ENCODE measurements at regions not wholly inside any gene's neighbourhood (a gene's known extent, or its start where the extent isn't known, plus 50 kb on each side); places are given as distances from the start of the nearest gene placed in this dataset.

- peak overlapping the region; percentile 70 for H3K27ac ChIP-seq (ENCODE audit: low read depth, low read length, poor library complexity, severe bottlenecking)
Measured at GRCh38 chr3:1969281-1969680, 129.4 kb upstream of the CNTN4 start.

GRCh38 chr3:1971780-1972179 lies 126.9 kb upstream of the CNTN4 start:
- TF ChIP-seq EZH2 (IDR thresholded peaks at IDR 0.05; ENCODE audit: borderline replicate concordance, low read depth, low read length, poor library complexity, severe bottlenecking): no peak
- no peak for DNase-seq (ENCODE audit: low spot score)
- intact Hi-C loops (cut with micrococcal nuclease; ENCODE audit: unreplicated experiment): no loop called here
- Histone ChIP-seq H3K4me3 (ENCODE audit: low read depth, low read length, poor library complexity, severe bottlenecking) (no peak overlapping the region), H3K4me1 (ENCODE audit: insufficient read depth, low read length, poor library complexity, severe bottlenecking) (peaks cover 23% of the 10 kb centered on the region), H3K36me3 (ENCODE audit: insufficient read depth, low read length, poor library complexity, severe bottlenecking) (no peaks in the 10 kb centered on the region), H3K27ac (ENCODE audit: low read depth, low read length, poor library complexity, severe bottlenecking) (no peak overlapping the region), H3K9me3 (ENCODE audit: low read depth, low read length, poor library complexity, severe bottlenecking) (no peaks in the 10 kb centered on the region), H3K27me3 (replicated peaks; ENCODE audit: insufficient read depth, low read depth, low read length, poor library complexity) (no peaks in the 10 kb centered on the region)
- no TSS peak for BruUV-seq (replicated peaks)
- ChIA-PET POLR2A (ENCODE audit: low non-redundant PET) (no interaction called here), CTCF (no interaction called here)

More at GRCh38 chr3:1969281-1969680, 129.4 kb upstream of the CNTN4 start:
- POLR2A ChIA-PET (ENCODE audit: low non-redundant PET): interaction anchor here (0.6 to 0.7 kb wide), 2 partner anchors 92 to 346 kb away, joined by 3 to 7 read pairs; no protein-coding TSS in a partner anchor
- Histone ChIP-seq H3K4me1 (ENCODE audit: insufficient read depth, low read length, poor library complexity, severe bottlenecking) (peaks cover 26% of the 10 kb centered on the region), H3K36me3 (ENCODE audit: insufficient read depth, low read length, poor library complexity, severe bottlenecking) (no peaks in the 10 kb centered on the region), H3K9me3 (ENCODE audit: low read depth, low read length, poor library complexity, severe bottlenecking) (no peaks in the 10 kb centered on the region), H3K4me3 (ENCODE audit: low read depth, low read length, poor library complexity, severe bottlenecking) (no peak overlapping the region), H3K27me3 (replicated peaks; ENCODE audit: insufficient read depth, low read depth, low read length, poor library complexity) (no peaks in the 10 kb centered on the region)
- DNase-seq (ENCODE audit: low spot score): peak; percentile 54
- BruUV-seq (replicated peaks): no TSS peak
- CTCF ChIA-PET: no interaction called here
- TF ChIP-seq EZH2 (IDR thresholded peaks at IDR 0.05; ENCODE audit: borderline replicate concordance, low read depth, low read length, poor library complexity, severe bottlenecking) (no peak), CTCF (conservative IDR thresholded peaks at IDR 0.05; ENCODE audit: low read depth, low read length) (no peak)
- intact Hi-C loops (cut with micrococcal nuclease; ENCODE audit: unreplicated experiment): loop anchor here (1.0 kb wide), 1 partner anchor 11 kb away; no protein-coding TSS in a partner anchor

- Histone ChIP-seq H3K27me3 (replicated peaks; ENCODE audit: insufficient read depth, low read depth, low read length, poor library complexity) (no peaks in the 10 kb centered on the region), H3K4me3 (ENCODE audit: low read depth, low read length, poor library complexity, severe bottlenecking) (no peak overlapping the region), H3K9me3 (ENCODE audit: low read depth, low read length, poor library complexity, severe bottlenecking) (peaks cover 17% of the 10 kb centered on the region), H3K36me3 (ENCODE audit: insufficient read depth, low read length, poor library complexity, severe bottlenecking) (no peaks in the 10 kb centered on the region), H3K27ac (ENCODE audit: low read depth, low read length, poor library complexity, severe bottlenecking) (peak overlapping the region; percentile 75), H3K4me1 (ENCODE audit: insufficient read depth, low read length, poor library complexity, severe bottlenecking) (no peaks in the 10 kb centered on the region)
- CTCF ChIA-PET: no interaction called here
- DNase-seq (ENCODE audit: low spot score): peak; percentile 69
- intact Hi-C loops (cut with micrococcal nuclease; ENCODE audit: unreplicated experiment): loop anchor here (1.0 to 10.0 kb wide), 5 partner anchors 11 to 1035 kb away; no protein-coding TSS in a partner anchor
- BruUV-seq (replicated peaks): no TSS peak
- TF ChIP-seq EZH2 (IDR thresholded peaks at IDR 0.05; ENCODE audit: borderline replicate concordance, low read depth, low read length, poor library complexity, severe bottlenecking) (no peak), CTCF (conservative IDR thresholded peaks at IDR 0.05; ENCODE audit: low read depth, low read length) (no peak)
- POLR2A ChIA-PET (ENCODE audit: low non-redundant PET): no interaction called here
Measured at GRCh38 chr3:1979961-1980615, 118.6 kb upstream of the CNTN4 start.

GRCh38 chr3:1987980-1988379 lies 110.7 kb upstream of the CNTN4 start:
- no peaks in the 10 kb centered on the region for H3K36me3 ChIP-seq (ENCODE audit: insufficient read depth, low read length, poor library complexity, severe bottlenecking)
- CTCF ChIA-PET: no interaction called here
- DNase-seq (ENCODE audit: low spot score): no peak
- H3K9me3 ChIP-seq (ENCODE audit: low read depth, low read length, poor library complexity, severe bottlenecking): no peaks in the 10 kb centered on the region
- intact Hi-C loops (cut with micrococcal nuclease; ENCODE audit: unreplicated experiment): loop anchor here (10.0 kb wide), 3 partner anchors 223 to 1027 kb away; no protein-coding TSS in a partner anchor
- POLR2A ChIA-PET (ENCODE audit: low non-redundant PET): no interaction called here
- BruUV-seq (replicated peaks): no TSS peak
- no peaks in the 10 kb centered on the region for H3K27me3 ChIP-seq (replicated peaks; ENCODE audit: insufficient read depth, low read depth, low read length, poor library complexity)
- no peak overlapping the region for H3K27ac ChIP-seq (ENCODE audit: low read depth, low read length, poor library complexity, severe bottlenecking)
- no peaks in the 10 kb centered on the region for H3K4me1 ChIP-seq (ENCODE audit: insufficient read depth, low read length, poor library complexity, severe bottlenecking)
- TF ChIP-seq CTCF (conservative IDR thresholded peaks at IDR 0.05; ENCODE audit: low read depth, low read length) (peak; percentile 43), EZH2 (IDR thresholded peaks at IDR 0.05; ENCODE audit: borderline replicate concordance, low read depth, low read length, poor library complexity, severe bottlenecking) (no peak)
- H3K4me3 ChIP-seq (ENCODE audit: low read depth, low read length, poor library complexity, severe bottlenecking): no peak overlapping the region

Data from A673 (cell line).